H1 (cell line): ENCODE measurements at regions not wholly inside any gene's neighbourhood (a gene's known extent, or its start where the extent isn't known, plus 50 kb on each side); places are given as distances from the start of the nearest gene placed in this dataset.

Experiments used
- CTCF ChIA-PET: fragments of 300-600 bp; sonication (Branson Sonifier 250); formaldehyde crosslinking; loops from one replicate; lab custom pipeline; 2021; ENCODE audit not compliant: partially characterized antibody; lab: Charles Lee
- POLR2A ChIA-PET: fragments of 300-600 bp; sonication (Branson Sonifier 250); formaldehyde crosslinking; loops from one replicate; lab custom pipeline; 2021; ENCODE audit warnings: inconsistent platforms; ENCODE audit not compliant: partially characterized antibody; lab: Charles Lee
- DNase-seq, 2 experiments: peaks; one replicate each; pipeline versions ENCODE4 v3.0.0 to v3.0.0-alpha.2; 2010 to 2022; ENCODE audit warnings: low spot score in 2 of 2, low read depth in 1 of 2, mixed read lengths in 1 of 2
- FAIRE-seq: peaks from 2 replicates; lab custom pipeline; 2011; peaks lifted over from hg19 to GRCh38; lab: Jason Lieb, UNC
- H2AFZ ChIP-seq: 2 replicates; pipeline ENCODE4 v1.8.1; 2012; ENCODE audit warnings: low read length, inconsistent platforms
- H2AK5ac ChIP-seq: 2 replicates; pipeline ENCODE4 v1.6.1; 2013; ENCODE audit warnings: low read depth, low read length
- H2BK120ac ChIP-seq: replicated peaks from 2 replicates; pipeline ENCODE3; 2013; ENCODE audit warnings: low read depth, low read length, inconsistent platforms
- H2BK12ac ChIP-seq: 2 replicates; pipeline ENCODE4 v1.6.1; 2013; ENCODE audit warnings: low read depth, low read length
- H2BK15ac ChIP-seq: 2 replicates; pipeline ENCODE4 v1.6.1; 2013; ENCODE audit warnings: low read length
- H2BK20ac ChIP-seq: 2 replicates; pipeline ENCODE4 v1.6.1; 2013; ENCODE audit warnings: low read length
- H2BK5ac ChIP-seq: 2 replicates; pipeline ENCODE4 v1.6.1; 2013; ENCODE audit warnings: low read depth, low read length
- H3K14ac ChIP-seq: 2 replicates; pipeline ENCODE4 v1.6.1; 2013; ENCODE audit warnings: inconsistent platforms; ENCODE audit not compliant: insufficient read length
- H3K18ac ChIP-seq: 2 replicates; pipeline ENCODE4 v1.6.1; 2013; ENCODE audit warnings: low read length; ENCODE audit errors: extremely low read depth
- H3K23ac ChIP-seq: 2 replicates; pipeline ENCODE4 v1.6.1; 2013; ENCODE audit warnings: inconsistent platforms; ENCODE audit not compliant: insufficient read length
- H3K23me2 ChIP-seq: 2 replicates; pipeline ENCODE4 v1.6.1; 2013; ENCODE audit warnings: low read depth, low read length
- H3K27ac ChIP-seq: 2 replicates; pipeline ENCODE4 v1.6.1; 2011; ENCODE audit warnings: low read depth, low read length, inconsistent platforms
- H3K27me3 ChIP-seq, 4 experiments: replicated peaks in 1 of 4; 1 replicate in 1 of 4; 2 replicates in 3 of 4; pipeline versions ENCODE4 v1.6.1 to v1.8.1; 2011 to 2013; ENCODE audit warnings: low read length in 3 of 4, mild to moderate bottlenecking in 3 of 4, inconsistent platforms in 2 of 4, mixed read lengths in 2 of 4, moderate library complexity in 1 of 4; ENCODE audit not compliant: control insufficient read depth in 3 of 4, insufficient read depth in 3 of 4; ENCODE audit errors: extremely low read depth in 1 of 4
- H3K36me3 ChIP-seq, 4 experiments: 2 replicates each; pipeline versions ENCODE4 v1.6.1 to v1.8.1; 2011 to 2013; ENCODE audit warnings: mild to moderate bottlenecking in 4 of 4, low read length in 3 of 4, moderate library complexity in 2 of 4, control low read depth in 1 of 4, inconsistent platforms in 1 of 4; ENCODE audit not compliant: insufficient read depth in 4 of 4, control insufficient read depth in 2 of 4
- H3K4ac ChIP-seq: replicated peaks from 2 replicates; pipeline ENCODE3; 2013; ENCODE audit warnings: low read length, low read depth, mixed read lengths, inconsistent platforms; ENCODE audit not compliant: insufficient read length
- H3K4me1 ChIP-seq, 4 experiments: replicated peaks in 1 of 4; 1 replicate in 1 of 4; 2 replicates in 3 of 4; pipeline versions ENCODE4 v1.6.1 to v1.8.1; 2011 to 2013; ENCODE audit warnings: low read length in 3 of 4, inconsistent platforms in 2 of 4, mixed read lengths in 1 of 4; ENCODE audit not compliant: insufficient read depth in 4 of 4, control insufficient read depth in 3 of 4
- H3K4me2 ChIP-seq, 2 experiments: 2 replicates each; pipeline versions ENCODE4 v1.6.1 to v1.8.1; 2011 to 2013; ENCODE audit warnings: low read depth in 2 of 2, low read length in 2 of 2, control low read depth in 1 of 2, inconsistent platforms in 1 of 2, mild to moderate bottlenecking in 1 of 2; ENCODE audit not compliant: insufficient read depth in 1 of 2
- H3K4me3 ChIP-seq, 4 experiments: fragments of 200-600, 300-600 bp in 1 of 4; sonication (generic), shearing (Covaris generic), sonication (Bioruptor Twin) in 1 of 4; 2 replicates each; pipeline versions ENCODE4 v1.5.1 to v1.8.1; 2011 to 2016; ENCODE audit warnings: low read length in 4 of 4, low read depth in 3 of 4, control low read depth in 2 of 4, inconsistent platforms in 2 of 4, mild to moderate bottlenecking in 2 of 4, mixed read lengths in 1 of 4, moderate library complexity in 1 of 4; ENCODE audit not compliant: insufficient read depth in 2 of 4; ENCODE audit errors: extremely low read depth in 1 of 4
- H3K56ac ChIP-seq: replicated peaks from 2 replicates; pipeline ENCODE3; 2013; ENCODE audit warnings: low read depth, mild to moderate bottlenecking, mixed read lengths, low read length, inconsistent platforms; ENCODE audit not compliant: insufficient read length
- H3K79me1 ChIP-seq: 2 replicates; pipeline ENCODE4 v1.6.1; 2013; ENCODE audit warnings: low read depth, low read length, control low read depth
- H3K79me2 ChIP-seq, 2 experiments: 2 replicates each; pipeline versions ENCODE4 v1.6.1 to v1.8.1; 2012 to 2013; ENCODE audit warnings: low read length in 2 of 2, mild to moderate bottlenecking in 2 of 2, inconsistent platforms in 1 of 2; ENCODE audit not compliant: insufficient read depth in 2 of 2, control insufficient read depth in 1 of 2
- H3K9ac ChIP-seq, 4 experiments: replicated peaks in 1 of 4; 1 replicate in 1 of 4; 2 replicates in 3 of 4; pipeline versions ENCODE4 v1.6.1 to v1.8.1; 2011 to 2013; ENCODE audit warnings: low read depth in 3 of 4, low read length in 3 of 4, control low read depth in 2 of 4, mild to moderate bottlenecking in 2 of 4, moderate library complexity in 2 of 4, inconsistent platforms in 1 of 4; ENCODE audit errors: extremely low read depth in 1 of 4
- H3K9me3 ChIP-seq, 2 experiments: 2 replicates each; pipeline versions ENCODE4 v1.6.1 to v1.8.1; 2012 to 2013; ENCODE audit warnings: mild to moderate bottlenecking in 2 of 2, moderate library complexity in 2 of 2, control low read depth in 1 of 2, inconsistent platforms in 1 of 2, low read depth in 1 of 2, low read length in 1 of 2, mixed read lengths in 1 of 2; ENCODE audit not compliant: insufficient read depth in 2 of 2
- H4K20me1 ChIP-seq, 2 experiments: replicated peaks in 1 of 2; 2 replicates each; pipeline versions ENCODE3 to v1.8.1; 2011 to 2013; ENCODE audit warnings: inconsistent platforms in 2 of 2, low read length in 2 of 2, mild to moderate bottlenecking in 1 of 2; ENCODE audit not compliant: insufficient read depth in 2 of 2, control insufficient read depth in 1 of 2
- H4K5ac ChIP-seq: 2 replicates; pipeline ENCODE4 v1.6.1; 2013; ENCODE audit warnings: low read length, low read depth, mixed read lengths, inconsistent platforms; ENCODE audit not compliant: insufficient read length
- H4K8ac ChIP-seq: 2 replicates; pipeline ENCODE4 v1.8.0; 2013; ENCODE audit warnings: mild to moderate bottlenecking, moderate library complexity, low read length, inconsistent platforms; ENCODE audit not compliant: insufficient read depth; ENCODE audit errors: extremely low read depth
- H4K91ac ChIP-seq: replicated peaks from 2 replicates; pipeline ENCODE3; 2013; ENCODE audit warnings: low read length, mixed read lengths, inconsistent platforms; ENCODE audit not compliant: insufficient read length
- CEBPB ChIP-seq: IDR thresholded peaks from 2 replicates; pipeline ENCODE4 v1.6.1; 2012; ENCODE audit warnings: low read depth, low read length
- NANOG ChIP-seq: IDR thresholded peaks from 2 replicates; pipeline ENCODE4 v1.6.1; 2011; ENCODE audit warnings: low read length, low read depth, mild to moderate bottlenecking, inconsistent platforms; ENCODE audit not compliant: insufficient read depth, poor library complexity, severe bottlenecking
- TBP ChIP-seq: IDR thresholded peaks from 2 replicates; pipeline ENCODE4 v1.6.1; 2011; ENCODE audit warnings: low read depth, low read length, improper control_type of control experiment
- WGBS, 2 experiments: shearing (Covaris generic) in 1 of 2; methylation state at CpG; one replicate each; pipeline versions ENCODE4 v1.1.6 to v1.1.7; 2013 to 2015; ENCODE audit warnings: low lambda C conversion rate in 2 of 2, mixed read lengths in 2 of 2, inconsistent platforms in 1 of 2, low coverage in 1 of 2, missing lambda C conversion rate in 1 of 2; ENCODE audit not compliant: insufficient replicate concordance in 2 of 2, insufficient coverage in 1 of 2, insufficient read length in 1 of 2; ENCODE audit errors: extremely low coverage in 1 of 2, missing lambda C conversion rate in 1 of 2; 5-methylcytosine and 5-hydroxymethylcytosine counted together

DNA sequence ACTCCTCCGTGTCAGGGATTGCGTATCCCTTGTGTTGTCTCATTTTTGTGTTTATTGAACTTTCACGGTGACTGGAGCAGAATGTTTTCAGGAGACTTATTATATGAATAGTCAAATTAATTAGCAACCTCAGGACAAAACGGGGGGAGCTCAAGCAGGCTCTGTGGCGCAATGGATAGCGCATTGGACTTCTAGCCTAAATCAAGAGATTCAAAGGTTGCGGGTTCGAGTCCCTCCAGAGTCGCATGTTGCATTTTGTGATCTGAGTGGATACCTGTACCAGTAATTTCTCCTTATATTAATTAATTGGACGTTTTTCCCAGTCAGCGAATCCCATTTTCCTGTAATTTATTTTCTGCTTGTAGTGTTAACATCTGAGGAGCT lies 89.1 kb upstream of the ZNF184 start:
- Histone ChIP-seq H2AFZ (no peak overlapping the region), H3K4me2 (peak overlapping the region; percentile 62 to 76), H2BK20ac (no peak overlapping the region), H3K18ac (no peak overlapping the region), H4K91ac (no peak overlapping the region), H4K5ac (no peak overlapping the region), H2BK120ac (no peak overlapping the region), H2BK5ac (no peak overlapping the region), H3K4me1 (no peaks in the 10 kb centered on the region; a peak in 2 of 7 replicates), H4K20me1 (no peaks in the 10 kb centered on the region), H3K23me2 (peaks cover 2% of the 10 kb centered on the region), H3K9me3 (no peaks in the 10 kb centered on the region), H3K14ac (no peak overlapping the region), H4K8ac (no peak overlapping the region), H3K56ac (no peak overlapping the region), H2BK15ac (no peak overlapping the region), H3K23ac (no peak overlapping the region), H3K4me3 (peak overlapping the region; percentile 43 to 71 (median 63)), H3K4ac (no peak overlapping the region), H3K79me1 (no peaks in the 10 kb centered on the region), H3K79me2 (no peaks in the 10 kb centered on the region), H3K36me3 (no peaks in the 10 kb centered on the region), H3K27ac (no peak overlapping the region), H2AK5ac (no peak overlapping the region), H3K27me3 (peaks cover 0 to 21% (median 15%) of the 10 kb centered on the region in 4 experiments; a peak in 5 of 7 replicates), H3K9ac (peak overlapping the region in 1 of 4 experiments; percentile 40; a peak in 1 of 7 replicates), H2BK12ac (no peak overlapping the region)
- ChIA-PET CTCF (interaction anchor here (0.6 to 2.0 kb wide), 6 partner anchors 9 to 293 kb away, joined by 3 to 6 read pairs (median 4); no protein-coding TSS in a partner anchor), POLR2A (interaction anchor here (0.6 to 1.3 kb wide), 4 partner anchors 9 to 256 kb away, joined by 3 to 4 read pairs (median 3); a partner anchor contains a TSS)
- FAIRE-seq (no peak), DNase-seq (no peak)
- TF ChIP-seq NANOG, result no peak
- TF ChIP-seq CEBPB, result peak; percentile 69
- TF ChIP-seq TBP, result peak; percentile 98
- WGBS, 2 experiments, result 38% methylated on average over 11 of the region's 11 CpGs; no CpG with 5 or more reads in 1 of the 2 experiments
